Adrenal gland (tissue), 5 donors: ENCODE measurements at regions not wholly inside any gene's neighbourhood (a gene's known extent, or its start where the extent isn't known, plus 50 kb on each side); places are given as distances from the start of the nearest gene placed in this dataset.

Experiments used
- POLR2A ChIP-seq, 2 donors: fragments of 450-650 bp; IDR thresholded peaks; one replicate each; pipeline ENCODE4 v1.6.1; 2017; ENCODE audit warnings: antibody characterized with exemption in 2 of 2, mild to moderate bottlenecking in 2 of 2, moderate library complexity in 1 of 2
- TF ChIP-seq, protein P1 (sequence below), 6 experiments: fragments of 450-650 bp in 4 of 6; fragments of 200-600 bp in 2 of 6; sonication (generic) in 1 of 6; IDR thresholded peaks; 1 replicate in 5 of 6; 2 replicates in 1 of 6; pipeline versions ENCODE4 v1.5.1 to v1.8.0; 2016 to 2021; ENCODE audit warnings: antibody characterized with exemption in 6 of 6, mild to moderate bottlenecking in 2 of 6, moderate library complexity in 1 of 6
- donor health status: DM: no; HTN: no; CAD: no.

DNA sequence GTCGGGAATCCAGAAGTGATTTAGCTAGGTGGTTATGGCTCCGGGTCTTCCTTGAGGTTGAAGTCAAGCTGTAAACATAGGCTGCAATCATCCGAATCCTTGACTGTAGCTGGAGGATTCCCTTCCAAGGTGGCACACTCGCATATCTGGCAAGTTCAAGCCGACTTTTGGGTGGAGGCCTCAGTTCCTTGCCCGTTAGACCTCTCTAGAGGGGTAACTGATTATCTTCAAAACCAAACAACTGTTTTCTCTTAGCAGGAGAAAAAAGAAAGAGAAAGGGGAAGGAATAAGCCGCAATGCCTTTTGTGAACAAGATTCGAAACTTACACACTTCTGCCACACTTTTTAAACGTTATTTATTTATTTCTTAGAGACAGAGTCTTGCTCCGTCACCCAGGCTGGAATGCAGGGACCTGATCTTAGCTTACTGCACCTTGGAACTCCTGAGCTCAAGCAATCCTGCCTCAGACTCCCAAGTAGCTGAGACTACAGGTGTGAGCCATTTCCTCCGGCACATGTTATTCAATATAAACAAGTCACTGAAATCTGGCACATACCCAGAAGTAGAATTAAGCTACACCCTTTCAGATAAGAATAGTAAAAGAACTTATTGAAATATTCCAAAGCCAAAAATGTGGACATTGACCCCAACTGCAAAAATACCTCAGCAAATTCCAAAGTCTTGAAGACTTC lies 76.3 kb downstream of the HFE start:
- TF ChIP-seq, protein P1, sequence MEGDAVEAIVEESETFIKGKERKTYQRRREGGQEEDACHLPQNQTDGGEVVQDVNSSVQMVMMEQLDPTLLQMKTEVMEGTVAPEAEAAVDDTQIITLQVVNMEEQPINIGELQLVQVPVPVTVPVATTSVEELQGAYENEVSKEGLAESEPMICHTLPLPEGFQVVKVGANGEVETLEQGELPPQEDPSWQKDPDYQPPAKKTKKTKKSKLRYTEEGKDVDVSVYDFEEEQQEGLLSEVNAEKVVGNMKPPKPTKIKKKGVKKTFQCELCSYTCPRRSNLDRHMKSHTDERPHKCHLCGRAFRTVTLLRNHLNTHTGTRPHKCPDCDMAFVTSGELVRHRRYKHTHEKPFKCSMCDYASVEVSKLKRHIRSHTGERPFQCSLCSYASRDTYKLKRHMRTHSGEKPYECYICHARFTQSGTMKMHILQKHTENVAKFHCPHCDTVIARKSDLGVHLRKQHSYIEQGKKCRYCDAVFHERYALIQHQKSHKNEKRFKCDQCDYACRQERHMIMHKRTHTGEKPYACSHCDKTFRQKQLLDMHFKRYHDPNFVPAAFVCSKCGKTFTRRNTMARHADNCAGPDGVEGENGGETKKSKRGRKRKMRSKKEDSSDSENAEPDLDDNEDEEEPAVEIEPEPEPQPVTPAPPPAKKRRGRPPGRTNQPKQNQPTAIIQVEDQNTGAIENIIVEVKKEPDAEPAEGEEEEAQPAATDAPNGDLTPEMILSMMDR (IDR thresholded peaks at IDR 0.05), result no peak
- TF ChIP-seq POLR2A (IDR thresholded peaks at IDR 0.05), result no peak
